Astrocyte (in vitro differentiated cells and primary cell): ENCODE measurements at regions not wholly inside any gene's neighbourhood (a gene's known extent, or its start where the extent isn't known, plus 50 kb on each side); places are given as distances from the start of the nearest gene placed in this dataset.

Experiments used
- DNase-seq: peaks from one replicate; pipeline ENCODE4 v3.0.0-alpha.2; 2010; ENCODE audit warnings: low read depth
- FAIRE-seq: peaks from 2 replicates; lab custom pipeline; 2011; peaks lifted over from hg19 to GRCh38; lab: Jason Lieb, UNC
- H2AFZ ChIP-seq: 2 replicates; pipeline ENCODE4 v1.6.0; 2012; ENCODE audit warnings: low read depth, low read length, inconsistent platforms
- H3K27ac ChIP-seq: 2 replicates; pipeline ENCODE4 v1.5.1; 2011; ENCODE audit warnings: low read depth, low read length, inconsistent platforms
- H3K27me3 ChIP-seq: 2 replicates; pipeline ENCODE4 v1.6.0; 2011; ENCODE audit warnings: low read length, inconsistent platforms; ENCODE audit not compliant: insufficient read depth
- H3K36me3 ChIP-seq: 2 replicates; pipeline ENCODE4 v1.5.1; 2011; ENCODE audit warnings: low read length, inconsistent platforms; ENCODE audit not compliant: insufficient read depth
- H3K4me1 ChIP-seq: 2 replicates; pipeline ENCODE4 v1.5.1; 2011; ENCODE audit warnings: low read length, inconsistent platforms; ENCODE audit not compliant: insufficient read depth
- H3K4me2 ChIP-seq: 2 replicates; pipeline ENCODE4 v1.6.0; 2012; ENCODE audit warnings: low read length, inconsistent platforms
- H3K4me3 ChIP-seq: 2 replicates; pipeline ENCODE4 v1.5.1; 2011; ENCODE audit warnings: low read depth, mild to moderate bottlenecking, low read length, inconsistent platforms; ENCODE audit not compliant: insufficient read depth
- H3K79me2 ChIP-seq: 2 replicates; pipeline ENCODE4 v1.6.0; 2012; ENCODE audit warnings: mild to moderate bottlenecking, low read length, inconsistent platforms; ENCODE audit not compliant: insufficient read depth
- H3K9ac ChIP-seq: 2 replicates; pipeline ENCODE4 v1.6.0; 2012; ENCODE audit warnings: mild to moderate bottlenecking, low read length, inconsistent platforms
- H3K9me3 ChIP-seq: 2 replicates; pipeline ENCODE4 v1.5.1; 2012; ENCODE audit warnings: low read depth, mild to moderate bottlenecking, low read length, inconsistent platforms; ENCODE audit not compliant: insufficient read depth
- H4K20me1 ChIP-seq: 2 replicates; pipeline ENCODE4 v1.6.0; 2012; ENCODE audit warnings: low read length, inconsistent platforms; ENCODE audit not compliant: insufficient read depth
- H3K27ac Mint-ChIP-seq: one replicate; pipeline ENCODE4 v1.8.0; 2021; ENCODE audit warnings: mild to moderate bottlenecking, mixed read lengths; ENCODE audit not compliant: unreplicated experiment
- H3K27me3 Mint-ChIP-seq: one replicate; pipeline ENCODE4 v1.8.0; 2021; ENCODE audit warnings: low read depth, mixed read lengths; ENCODE audit not compliant: unreplicated experiment
- H3K36me3 Mint-ChIP-seq: one replicate; pipeline ENCODE4 v1.8.0; 2021; ENCODE audit warnings: low read depth, mixed read lengths; ENCODE audit not compliant: unreplicated experiment
- H3K4me1 Mint-ChIP-seq: one replicate; pipeline ENCODE4 v1.8.0; 2021; ENCODE audit warnings: low read depth, mixed read lengths; ENCODE audit not compliant: unreplicated experiment
- H3K4me3 Mint-ChIP-seq: one replicate; pipeline ENCODE4 v1.8.0; 2021; ENCODE audit warnings: mild to moderate bottlenecking, moderate library complexity, mixed read lengths; ENCODE audit not compliant: unreplicated experiment
- H3K9me3 Mint-ChIP-seq: one replicate; pipeline ENCODE4 v1.8.0; 2021; ENCODE audit warnings: mild to moderate bottlenecking, mixed read lengths; ENCODE audit not compliant: unreplicated experiment
- EZH2 ChIP-seq: IDR thresholded peaks from 2 replicates; pipeline ENCODE4 v1.6.1; 2012; ENCODE audit warnings: mild to moderate bottlenecking, low read length, inconsistent platforms; ENCODE audit not compliant: insufficient read depth
- TF ChIP-seq, protein P1 (sequence below): IDR thresholded peaks from 2 replicates; pipeline ENCODE4 v1.5.1; 2011; ENCODE audit warnings: low read depth, mild to moderate bottlenecking, inconsistent platforms, low read length, moderate library complexity; ENCODE audit not compliant: insufficient read depth

GRCh38 chr17:72361892-72362291 is 241.1 kb downstream of the SOX9 start:
- TF ChIP-seq, protein P1, sequence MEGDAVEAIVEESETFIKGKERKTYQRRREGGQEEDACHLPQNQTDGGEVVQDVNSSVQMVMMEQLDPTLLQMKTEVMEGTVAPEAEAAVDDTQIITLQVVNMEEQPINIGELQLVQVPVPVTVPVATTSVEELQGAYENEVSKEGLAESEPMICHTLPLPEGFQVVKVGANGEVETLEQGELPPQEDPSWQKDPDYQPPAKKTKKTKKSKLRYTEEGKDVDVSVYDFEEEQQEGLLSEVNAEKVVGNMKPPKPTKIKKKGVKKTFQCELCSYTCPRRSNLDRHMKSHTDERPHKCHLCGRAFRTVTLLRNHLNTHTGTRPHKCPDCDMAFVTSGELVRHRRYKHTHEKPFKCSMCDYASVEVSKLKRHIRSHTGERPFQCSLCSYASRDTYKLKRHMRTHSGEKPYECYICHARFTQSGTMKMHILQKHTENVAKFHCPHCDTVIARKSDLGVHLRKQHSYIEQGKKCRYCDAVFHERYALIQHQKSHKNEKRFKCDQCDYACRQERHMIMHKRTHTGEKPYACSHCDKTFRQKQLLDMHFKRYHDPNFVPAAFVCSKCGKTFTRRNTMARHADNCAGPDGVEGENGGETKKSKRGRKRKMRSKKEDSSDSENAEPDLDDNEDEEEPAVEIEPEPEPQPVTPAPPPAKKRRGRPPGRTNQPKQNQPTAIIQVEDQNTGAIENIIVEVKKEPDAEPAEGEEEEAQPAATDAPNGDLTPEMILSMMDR, result no peak
- TF ChIP-seq EZH2, result no peak
- peak overlapping the region; percentile 79 for H3K27ac ChIP-seq
- no peaks in the 10 kb centered on the region for H3K79me2 ChIP-seq
- H3K4me3 ChIP-seq, result peak overlapping the region; percentile 1
- H3K4me1 Mint-ChIP-seq, result peaks cover 24% of the 10 kb centered on the region
- H3K4me3 Mint-ChIP-seq, result no peak overlapping the region
- no peaks in the 10 kb centered on the region for H3K27me3 ChIP-seq
- peaks cover 6% of the 10 kb centered on the region for H3K9me3 ChIP-seq
- H3K27me3 Mint-ChIP-seq, result peaks cover 2% of the 10 kb centered on the region
- no peaks in the 10 kb centered on the region for H4K20me1 ChIP-seq
- H3K27ac Mint-ChIP-seq, result no peak overlapping the region
- no peak for FAIRE-seq
- peak; percentile 57 for DNase-seq
- H3K36me3 Mint-ChIP-seq, result peaks cover 4% of the 10 kb centered on the region
- peak overlapping the region; percentile 71 for H3K4me2 ChIP-seq
- H2AFZ ChIP-seq, result no peak overlapping the region
- peak overlapping the region; percentile 69 for H3K9ac ChIP-seq
- no peaks in the 10 kb centered on the region for H3K36me3 ChIP-seq
- H3K9me3 Mint-ChIP-seq, result peaks cover 10% of the 10 kb centered on the region
- peaks cover 42% of the 10 kb centered on the region for H3K4me1 ChIP-seq

- H4K20me1 ChIP-seq, result no peaks in the 10 kb centered on the region
- Mint-ChIP-seq H3K4me1 (peaks cover 24% of the 10 kb centered on the region), H3K36me3 (peaks cover 4% of the 10 kb centered on the region), H3K27ac (no peak overlapping the region), H3K9me3 (peaks cover 7% of the 10 kb centered on the region), H3K4me3 (no peak overlapping the region), H3K27me3 (peaks cover 2% of the 10 kb centered on the region)
- H3K36me3 ChIP-seq, result no peaks in the 10 kb centered on the region
- no peak for TF ChIP-seq EZH2
- TF ChIP-seq, protein P1, result no peak
- no peaks in the 10 kb centered on the region for H3K79me2 ChIP-seq
- peak overlapping the region; percentile 69 for H3K9ac ChIP-seq
- no peaks in the 10 kb centered on the region for H3K27me3 ChIP-seq
- H2AFZ ChIP-seq, result no peak overlapping the region
- peak overlapping the region; percentile 71 for H3K4me2 ChIP-seq
- FAIRE-seq (peak; percentile 20), DNase-seq (peak; percentile 87)
- H3K4me3 ChIP-seq, result peak overlapping the region; percentile 1
- peak overlapping the region; percentile 79 for H3K27ac ChIP-seq
- peaks cover 42% of the 10 kb centered on the region for H3K4me1 ChIP-seq
- H3K9me3 ChIP-seq, result peaks cover 2% of the 10 kb centered on the region
Measured at GRCh38 chr17:72362376-72363088, 241.7 kb downstream of the SOX9 start.

GRCh38 chr17:72363089-72363610 is 242.3 kb downstream of the SOX9 start:
- H3K27me3 ChIP-seq, result no peaks in the 10 kb centered on the region
- Mint-ChIP-seq H3K4me1 (peaks cover 21% of the 10 kb centered on the region), H3K36me3 (peaks cover 4% of the 10 kb centered on the region), H3K9me3 (peaks cover 7% of the 10 kb centered on the region), H3K27ac (peak overlapping the region; percentile 34), H3K27me3 (peaks cover 2% of the 10 kb centered on the region), H3K4me3 (no peak overlapping the region)
- no peak for FAIRE-seq
- no peak overlapping the region for H2AFZ ChIP-seq
- TF ChIP-seq EZH2, result no peak
- TF ChIP-seq, protein P1, result no peak
- no peaks in the 10 kb centered on the region for H3K79me2 ChIP-seq
- H3K4me3 ChIP-seq, result no peak overlapping the region
- H3K9me3 ChIP-seq, result no peaks in the 10 kb centered on the region
- H3K4me1 ChIP-seq, result peaks cover 40% of the 10 kb centered on the region
- H4K20me1 ChIP-seq, result no peaks in the 10 kb centered on the region
- H3K9ac ChIP-seq, result peak overlapping the region; percentile 69
- DNase-seq, result no peak
- H3K27ac ChIP-seq, result peak overlapping the region; percentile 79
- peak overlapping the region; percentile 71 for H3K4me2 ChIP-seq
- no peaks in the 10 kb centered on the region for H3K36me3 ChIP-seq
